ENCODE measurements at regions not wholly inside any gene's neighbourhood (a gene's known extent, or its start where the extent isn't known, plus 50 kb on each side); places are given as distances from the start of the nearest gene placed in this dataset.
"Not testable (repeated sequence)": the region's sequence is repeated elsewhere in the genome, so short reads cannot be mapped to it uniquely, and the experiment has no call there.

DNA sequence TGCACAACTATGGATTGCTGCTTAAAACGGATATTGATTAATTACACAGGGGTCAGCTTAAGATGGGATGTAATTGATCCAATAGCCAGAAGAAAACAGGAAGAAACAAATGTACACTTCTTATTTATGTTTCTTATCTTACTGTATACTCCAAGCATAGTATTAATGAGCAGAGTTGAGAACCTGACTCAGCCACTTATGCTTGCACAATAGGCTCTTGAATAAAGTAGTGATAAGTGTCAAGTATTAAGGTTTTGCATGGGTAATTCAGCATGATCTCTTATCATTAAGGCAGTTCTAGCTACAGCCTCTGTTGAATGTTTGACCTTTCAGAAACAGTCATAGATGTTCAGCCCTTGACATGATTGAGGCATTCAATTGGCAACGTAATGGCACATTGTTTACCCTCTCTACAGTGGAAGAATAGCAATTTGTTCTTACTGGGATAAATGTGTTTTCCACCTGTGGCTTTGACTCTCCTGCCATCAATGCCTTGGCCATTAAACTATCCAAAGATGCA, 136.5 kb downstream of the OR4F15 start:
- H2BK5ac ChIP-seq (ENCODE audit: low read depth, low read length); H3K23me2 ChIP-seq (ENCODE audit: low read depth, low read length); H3K23ac ChIP-seq (ENCODE audit: insufficient read length); H3K18ac ChIP-seq (ENCODE audit: extremely low read depth, low read length); H3K4me3 ChIP-seq (ENCODE audit: extremely low read depth in 1 of 4, insufficient read depth in 2 of 4, low read depth in 3 of 4, low read length in 4 of 4); H3K14ac ChIP-seq (ENCODE audit: insufficient read length); H3K9ac ChIP-seq (replicated peaks in 1 of 4; ENCODE audit: extremely low read depth in 1 of 4, low read depth in 3 of 4, low read length in 3 of 4); H2BK15ac ChIP-seq (ENCODE audit: low read length); H2BK12ac ChIP-seq (ENCODE audit: low read depth, low read length); H4K91ac ChIP-seq (replicated peaks; ENCODE audit: insufficient read length, low read length); H2BK120ac ChIP-seq (replicated peaks; ENCODE audit: low read depth, low read length); DNase-seq (ENCODE audit: low read depth in 1 of 2, low spot score in 2 of 2); H3K27me3 ChIP-seq (replicated peaks in 1 of 4; ENCODE audit: control insufficient read depth in 3 of 4, extremely low read depth in 1 of 4, insufficient read depth in 3 of 4, low read length in 3 of 4); H2AFZ ChIP-seq (ENCODE audit: low read length); H2BK20ac ChIP-seq (ENCODE audit: low read length); H4K5ac ChIP-seq (ENCODE audit: insufficient read length, low read depth, low read length); FAIRE-seq; H3K4ac ChIP-seq (replicated peaks; ENCODE audit: insufficient read length, low read depth, low read length); POLR2A ChIA-PET (ENCODE audit: partially characterized antibody); H3K9me3 ChIP-seq (ENCODE audit: insufficient read depth in 2 of 2, low read depth in 1 of 2, low read length in 1 of 2); H3K79me1 ChIP-seq (ENCODE audit: low read depth, low read length); H4K8ac ChIP-seq (ENCODE audit: extremely low read depth, insufficient read depth, low read length); H2AK5ac ChIP-seq (ENCODE audit: low read depth, low read length); H4K20me1 ChIP-seq (replicated peaks in 1 of 2; ENCODE audit: control insufficient read depth in 1 of 2, insufficient read depth in 2 of 2, low read length in 2 of 2); H3K27ac ChIP-seq (ENCODE audit: low read depth, low read length); H3K56ac ChIP-seq (replicated peaks; ENCODE audit: insufficient read length, low read depth, low read length); CTCF ChIA-PET (ENCODE audit: partially characterized antibody); H3K79me2 ChIP-seq (ENCODE audit: control insufficient read depth in 1 of 2, insufficient read depth in 2 of 2, low read length in 2 of 2); H3K4me1 ChIP-seq (replicated peaks in 1 of 4; ENCODE audit: control insufficient read depth in 3 of 4, insufficient read depth in 4 of 4, low read length in 3 of 4); H3K4me2 ChIP-seq (ENCODE audit: insufficient read depth in 1 of 2, low read depth in 2 of 2, low read length in 2 of 2); H3K36me3 ChIP-seq (ENCODE audit: control insufficient read depth in 2 of 4, insufficient read depth in 4 of 4, low read length in 3 of 4): not testable (repeated sequence)
- WGBS, 2 experiments (ENCODE audit: extremely low coverage in 1 of 2, insufficient coverage in 1 of 2, insufficient read length in 1 of 2, insufficient replicate concordance in 2 of 2, low coverage in 1 of 2, low lambda C conversion rate in 2 of 2, missing lambda C conversion rate in 1 of 2) = 78% methylated on average over 1 of the region's 2 CpGs; no CpG with 5 or more reads in 1 of the 2 experiments

DNA sequence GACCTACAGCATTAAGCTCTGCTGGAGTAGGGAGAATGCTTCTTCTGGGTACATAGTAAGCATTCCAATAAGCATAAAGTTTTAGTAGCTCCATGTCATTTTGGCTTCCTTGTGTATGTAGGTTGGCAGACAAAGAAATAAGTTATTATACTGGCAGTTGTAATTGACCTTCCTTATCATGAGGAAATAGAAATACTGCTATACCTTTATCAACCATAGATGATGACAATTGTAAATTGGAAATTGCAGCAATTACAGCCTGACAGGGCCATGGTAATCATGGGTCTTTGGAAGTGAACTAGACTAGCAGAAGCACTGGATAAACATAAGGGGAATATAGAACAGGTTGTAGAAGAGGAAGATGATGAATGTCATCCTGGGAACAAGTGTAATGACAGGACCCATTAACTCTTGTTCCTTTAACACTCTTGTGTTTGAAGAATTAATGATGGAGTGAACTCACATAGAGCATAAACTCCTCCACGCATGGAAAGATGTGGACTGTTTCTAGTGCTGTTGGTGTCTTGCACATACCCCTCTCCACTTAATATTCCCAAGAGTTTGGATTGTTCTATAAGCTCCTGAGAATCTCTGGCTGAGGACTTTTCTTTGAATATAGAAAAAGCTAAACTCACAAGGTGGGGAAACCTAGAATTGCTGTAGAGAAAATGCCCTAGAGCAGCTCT, 137.5 kb downstream of the OR4F15 start:
- H3K4me3 ChIP-seq (ENCODE audit: extremely low read depth in 1 of 4, insufficient read depth in 2 of 4, low read depth in 3 of 4, low read length in 4 of 4); H3K4me2 ChIP-seq (ENCODE audit: insufficient read depth in 1 of 2, low read depth in 2 of 2, low read length in 2 of 2); H2AK5ac ChIP-seq (ENCODE audit: low read depth, low read length); H3K4ac ChIP-seq (replicated peaks; ENCODE audit: insufficient read length, low read depth, low read length); FAIRE-seq; H2BK20ac ChIP-seq (ENCODE audit: low read length); H3K9me3 ChIP-seq (ENCODE audit: insufficient read depth in 2 of 2, low read depth in 1 of 2, low read length in 1 of 2); H2BK5ac ChIP-seq (ENCODE audit: low read depth, low read length); H3K56ac ChIP-seq (replicated peaks; ENCODE audit: insufficient read length, low read depth, low read length); H2BK15ac ChIP-seq (ENCODE audit: low read length); H4K5ac ChIP-seq (ENCODE audit: insufficient read length, low read depth, low read length); H3K27ac ChIP-seq (ENCODE audit: low read depth, low read length); H3K18ac ChIP-seq (ENCODE audit: extremely low read depth, low read length); H3K27me3 ChIP-seq (replicated peaks in 1 of 4; ENCODE audit: control insufficient read depth in 3 of 4, extremely low read depth in 1 of 4, insufficient read depth in 3 of 4, low read length in 3 of 4); H4K91ac ChIP-seq (replicated peaks; ENCODE audit: insufficient read length, low read length); H3K79me2 ChIP-seq (ENCODE audit: control insufficient read depth in 1 of 2, insufficient read depth in 2 of 2, low read length in 2 of 2); DNase-seq (ENCODE audit: low read depth in 1 of 2, low spot score in 2 of 2); H3K4me1 ChIP-seq (replicated peaks in 1 of 4; ENCODE audit: control insufficient read depth in 3 of 4, insufficient read depth in 4 of 4, low read length in 3 of 4); H3K36me3 ChIP-seq (ENCODE audit: control insufficient read depth in 2 of 4, insufficient read depth in 4 of 4, low read length in 3 of 4); H2BK120ac ChIP-seq (replicated peaks; ENCODE audit: low read depth, low read length); H4K20me1 ChIP-seq (replicated peaks in 1 of 2; ENCODE audit: control insufficient read depth in 1 of 2, insufficient read depth in 2 of 2, low read length in 2 of 2); CTCF ChIA-PET (ENCODE audit: partially characterized antibody); H3K23ac ChIP-seq (ENCODE audit: insufficient read length); H4K8ac ChIP-seq (ENCODE audit: extremely low read depth, insufficient read depth, low read length); H3K14ac ChIP-seq (ENCODE audit: insufficient read length); H2BK12ac ChIP-seq (ENCODE audit: low read depth, low read length); H2AFZ ChIP-seq (ENCODE audit: low read length); H3K23me2 ChIP-seq (ENCODE audit: low read depth, low read length); H3K79me1 ChIP-seq (ENCODE audit: low read depth, low read length); POLR2A ChIA-PET (ENCODE audit: partially characterized antibody); H3K9ac ChIP-seq (replicated peaks in 1 of 4; ENCODE audit: extremely low read depth in 1 of 4, low read depth in 3 of 4, low read length in 3 of 4): not testable (repeated sequence)
- WGBS, 2 experiments (ENCODE audit: extremely low coverage in 1 of 2, insufficient coverage in 1 of 2, insufficient read length in 1 of 2, insufficient replicate concordance in 2 of 2, low coverage in 1 of 2, low lambda C conversion rate in 2 of 2, missing lambda C conversion rate in 1 of 2) = 76% methylated on average over 1 of the region's 1 CpG; no CpG with 5 or more reads in 1 of the 2 experiments

Data from H1 (cell line).